SKM-1 (cell line): ENCODE measurements at regions not wholly inside any gene's neighbourhood (a gene's known extent, or its start where the extent isn't known, plus 50 kb on each side); places are given as distances from the start of the nearest gene placed in this dataset.
"Not testable (repeated sequence)": the region's sequence is repeated elsewhere in the genome, so short reads cannot be mapped to it uniquely, and the experiment has no call there.

Experiments
- DNase-seq: peaks from one replicate; lab custom pipeline; 2025; ENCODE audit not compliant: unreplicated experiment; lab: John Stamatoyannopoulos, UW

GRCh38 chr1:81186261-81186660 lies 614.5 kb upstream of the ADGRL2 start:
- DNase-seq: no peak

- DNase-seq: no peak
Measured at GRCh38 chr1:81183553-81183952, 617.2 kb upstream of the ADGRL2 start.

- no peak for DNase-seq
Measured at GRCh38 chr1:81183051-81183450, 617.7 kb upstream of the ADGRL2 start.

- DNase-seq: no peak
Measured at GRCh38 chr1:81179242-81179641, 621.5 kb upstream of the ADGRL2 start.

GRCh38 chr1:81178431-81179093 lies 622.2 kb upstream of the ADGRL2 start:
- DNase-seq: not testable (repeated sequence)

GRCh38 chr1:81174811-81175476 lies 625.8 kb upstream of the ADGRL2 start:
- DNase-seq: no peak

GRCh38 chr1:81174052-81174451 lies 626.7 kb upstream of the ADGRL2 start:
- DNase-seq: no peak

GRCh38 chr1:81172483-81172882 lies 628.3 kb upstream of the ADGRL2 start:
- no peak for DNase-seq

- no peak for DNase-seq
Measured at GRCh38 chr1:81170721-81171120, 630.0 kb upstream of the ADGRL2 start.

GRCh38 chr1:81165963-81166362 lies 634.8 kb upstream of the ADGRL2 start:
- no peak for DNase-seq

- no peak for DNase-seq
Measured at GRCh38 chr1:81160696-81161095, 640.0 kb upstream of the ADGRL2 start.

- no peak for DNase-seq
Measured at GRCh38 chr1:81158592-81158991, 642.1 kb upstream of the ADGRL2 start.

- DNase-seq: no peak
Measured at GRCh38 chr1:81157686-81158085, 643.0 kb upstream of the ADGRL2 start.

- no peak for DNase-seq
Measured at GRCh38 chr1:81156887-81157286, 643.8 kb upstream of the ADGRL2 start.

- no peak for DNase-seq
Measured at GRCh38 chr1:81155131-81155530, 645.6 kb upstream of the ADGRL2 start.

- no peak for DNase-seq
Measured at GRCh38 chr1:81151206-81151605, 649.5 kb upstream of the ADGRL2 start.

GRCh38 chr1:81149649-81150325 lies 650.9 kb upstream of the ADGRL2 start:
- no peak for DNase-seq

- no peak for DNase-seq
Measured at GRCh38 chr1:81144240-81144825, 656.4 kb upstream of the ADGRL2 start.

GRCh38 chr1:81142099-81142826 lies 658.5 kb upstream of the ADGRL2 start:
- DNase-seq: no peak

GRCh38 chr1:81135524-81135923 lies 665.2 kb upstream of the ADGRL2 start:
- DNase-seq: no peak

- DNase-seq: no peak
Measured at GRCh38 chr1:81129776-81130175, 671.0 kb upstream of the ADGRL2 start.
